Breast epithelium (tissue), 4 donors: ENCODE measurements at regions not wholly inside any gene's neighbourhood (a gene's known extent, or its start where the extent isn't known, plus 50 kb on each side); places are given as distances from the start of the nearest gene placed in this dataset.

Source experiments
- DNase-seq, 2 donors: peaks; one replicate each; pipeline ENCODE4 v3.0.0-alpha.2; 2019; ENCODE audit warnings: low spot score in 2 of 2
- H3K27ac ChIP-seq, 2 donors: fragments of 200-600 bp; sonication (generic) in 1 of 2; one replicate each; pipeline ENCODE4 v1.5.1; 2016 to 2019; ENCODE audit warnings: mild to moderate bottlenecking in 1 of 2
- H3K27me3 ChIP-seq, 2 donors: fragments of 200-600 bp; sonication (generic) in 1 of 2; one replicate each; pipeline versions ENCODE4 v1.5.1 to v1.6.0; 2017 to 2019; ENCODE audit warnings: control low read depth in 1 of 2, mild to moderate bottlenecking in 1 of 2
- H3K36me3 ChIP-seq: fragments of 200-600 bp; one replicate; pipeline ENCODE4 v1.5.1; 2019
- H3K4me1 ChIP-seq, 2 donors: fragments of 200-600 bp; sonication (generic); one replicate each; pipeline ENCODE4 v1.5.1; 2016 to 2019; ENCODE audit warnings: control low read depth in 1 of 2
- H3K4me3 ChIP-seq, 3 donors: fragments of 200-600 bp; sonication (generic); 1 replicate in 2 of 3; 2 replicates in 1 of 3; pipeline ENCODE4 v1.5.1; 2016 to 2019; ENCODE audit warnings: mild to moderate bottlenecking in 3 of 3, moderate library complexity in 2 of 3
- H3K9me3 ChIP-seq, 2 donors: fragments of 200-600 bp; sonication (generic) in 1 of 2; one replicate each; pipeline ENCODE4 v1.5.1; 2016 to 2019; ENCODE audit warnings: control low read depth in 1 of 2
- POLR2A ChIP-seq: fragments of 450-650 bp; IDR thresholded peaks from one replicate; pipeline ENCODE4 v1.6.1; 2016; ENCODE audit warnings: antibody characterized with exemption, mild to moderate bottlenecking, moderate library complexity
- POLR2AphosphoS5 ChIP-seq, 3 donors: sonication (generic); formaldehyde crosslinking; IDR thresholded peaks; one replicate each; pipeline ENCODE4 v1.6.1; 2017; ENCODE audit warnings: antibody characterized with exemption in 3 of 3
- intact Hi-C: fragments of 100-400 bp; cut with DNase I; formaldehyde crosslinking; loops from one replicate; pipeline ENCODE4 v1.15.1; 2023; ENCODE audit warnings: low total_unique reads
- TF ChIP-seq, protein P1 (sequence below), 3 donors: fragments of 450-650 bp; IDR thresholded peaks; one replicate each; pipeline ENCODE4 v1.5.1; 2016 to 2017; ENCODE audit warnings: antibody characterized with exemption in 3 of 3, mild to moderate bottlenecking in 3 of 3, moderate library complexity in 3 of 3

DNA sequence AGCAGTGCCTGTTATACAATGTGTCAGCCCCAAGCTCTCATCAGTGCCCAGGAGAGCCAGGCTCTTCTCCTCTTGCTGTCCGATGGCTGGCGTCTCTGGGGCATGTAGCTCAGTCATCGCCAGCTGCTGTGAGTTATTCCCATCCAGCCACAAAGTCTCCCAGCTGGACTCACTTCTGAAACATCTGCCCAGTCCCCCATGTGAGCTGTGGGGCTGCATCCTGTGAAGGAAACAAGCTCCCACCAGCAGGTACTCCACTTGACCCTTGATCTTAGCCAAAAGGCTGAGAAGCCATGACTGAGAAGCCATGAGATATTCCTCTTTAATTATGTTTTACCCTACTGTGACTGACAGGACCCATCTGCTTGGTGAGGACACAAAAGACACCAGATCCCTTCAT, 212.7 kb upstream of the IGFBP3 start:
- H3K27me3 ChIP-seq, result no peaks in the 10 kb centered on the region
- intact Hi-C loops, result no loop called here
- TF ChIP-seq POLR2AphosphoS5 (IDR thresholded peaks at IDR 0.05), result no peak
- no peak for TF ChIP-seq POLR2A
- TF ChIP-seq, protein P1, sequence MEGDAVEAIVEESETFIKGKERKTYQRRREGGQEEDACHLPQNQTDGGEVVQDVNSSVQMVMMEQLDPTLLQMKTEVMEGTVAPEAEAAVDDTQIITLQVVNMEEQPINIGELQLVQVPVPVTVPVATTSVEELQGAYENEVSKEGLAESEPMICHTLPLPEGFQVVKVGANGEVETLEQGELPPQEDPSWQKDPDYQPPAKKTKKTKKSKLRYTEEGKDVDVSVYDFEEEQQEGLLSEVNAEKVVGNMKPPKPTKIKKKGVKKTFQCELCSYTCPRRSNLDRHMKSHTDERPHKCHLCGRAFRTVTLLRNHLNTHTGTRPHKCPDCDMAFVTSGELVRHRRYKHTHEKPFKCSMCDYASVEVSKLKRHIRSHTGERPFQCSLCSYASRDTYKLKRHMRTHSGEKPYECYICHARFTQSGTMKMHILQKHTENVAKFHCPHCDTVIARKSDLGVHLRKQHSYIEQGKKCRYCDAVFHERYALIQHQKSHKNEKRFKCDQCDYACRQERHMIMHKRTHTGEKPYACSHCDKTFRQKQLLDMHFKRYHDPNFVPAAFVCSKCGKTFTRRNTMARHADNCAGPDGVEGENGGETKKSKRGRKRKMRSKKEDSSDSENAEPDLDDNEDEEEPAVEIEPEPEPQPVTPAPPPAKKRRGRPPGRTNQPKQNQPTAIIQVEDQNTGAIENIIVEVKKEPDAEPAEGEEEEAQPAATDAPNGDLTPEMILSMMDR (IDR thresholded peaks at IDR 0.05), result no peak
- H3K4me3 ChIP-seq, result no peak overlapping the region
- H3K36me3 ChIP-seq, result no peaks in the 10 kb centered on the region
- no peaks in the 10 kb centered on the region for H3K9me3 ChIP-seq
- no peak for DNase-seq
- H3K27ac ChIP-seq, result no peak overlapping the region
- H3K4me1 ChIP-seq, result no peaks in the 10 kb centered on the region

DNA sequence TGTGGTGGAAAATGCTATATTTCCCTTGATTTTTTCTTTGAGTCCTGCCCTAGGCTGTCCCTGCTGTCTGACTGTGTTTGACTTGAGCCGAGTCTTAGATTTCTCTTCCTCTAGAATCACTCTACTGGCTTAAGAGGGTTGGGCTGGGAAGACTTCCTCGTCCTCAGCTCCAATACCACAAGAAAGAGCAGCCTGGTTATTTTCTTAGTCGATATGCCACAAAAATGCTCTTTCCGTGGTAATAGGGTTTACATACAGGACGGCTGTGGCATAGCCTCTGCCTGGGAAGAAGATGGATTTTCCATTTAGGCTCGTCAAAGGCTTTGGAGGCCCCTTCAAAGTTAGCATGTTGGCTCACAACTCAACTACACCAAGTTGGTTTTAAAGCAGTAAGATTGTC, 212.0 kb upstream of the IGFBP3 start:
- no peak for TF ChIP-seq POLR2A
- no peak for TF ChIP-seq POLR2AphosphoS5 (IDR thresholded peaks at IDR 0.05)
- TF ChIP-seq, protein P1 (IDR thresholded peaks at IDR 0.05), result no peak
- no peak overlapping the region for H3K4me3 ChIP-seq
- intact Hi-C loops, result no loop called here
- H3K4me1 ChIP-seq, result no peaks in the 10 kb centered on the region
- H3K36me3 ChIP-seq, result no peaks in the 10 kb centered on the region
- no peaks in the 10 kb centered on the region for H3K27me3 ChIP-seq
- no peak overlapping the region for H3K27ac ChIP-seq
- DNase-seq, result no peak
- H3K9me3 ChIP-seq, result no peaks in the 10 kb centered on the region

DNA sequence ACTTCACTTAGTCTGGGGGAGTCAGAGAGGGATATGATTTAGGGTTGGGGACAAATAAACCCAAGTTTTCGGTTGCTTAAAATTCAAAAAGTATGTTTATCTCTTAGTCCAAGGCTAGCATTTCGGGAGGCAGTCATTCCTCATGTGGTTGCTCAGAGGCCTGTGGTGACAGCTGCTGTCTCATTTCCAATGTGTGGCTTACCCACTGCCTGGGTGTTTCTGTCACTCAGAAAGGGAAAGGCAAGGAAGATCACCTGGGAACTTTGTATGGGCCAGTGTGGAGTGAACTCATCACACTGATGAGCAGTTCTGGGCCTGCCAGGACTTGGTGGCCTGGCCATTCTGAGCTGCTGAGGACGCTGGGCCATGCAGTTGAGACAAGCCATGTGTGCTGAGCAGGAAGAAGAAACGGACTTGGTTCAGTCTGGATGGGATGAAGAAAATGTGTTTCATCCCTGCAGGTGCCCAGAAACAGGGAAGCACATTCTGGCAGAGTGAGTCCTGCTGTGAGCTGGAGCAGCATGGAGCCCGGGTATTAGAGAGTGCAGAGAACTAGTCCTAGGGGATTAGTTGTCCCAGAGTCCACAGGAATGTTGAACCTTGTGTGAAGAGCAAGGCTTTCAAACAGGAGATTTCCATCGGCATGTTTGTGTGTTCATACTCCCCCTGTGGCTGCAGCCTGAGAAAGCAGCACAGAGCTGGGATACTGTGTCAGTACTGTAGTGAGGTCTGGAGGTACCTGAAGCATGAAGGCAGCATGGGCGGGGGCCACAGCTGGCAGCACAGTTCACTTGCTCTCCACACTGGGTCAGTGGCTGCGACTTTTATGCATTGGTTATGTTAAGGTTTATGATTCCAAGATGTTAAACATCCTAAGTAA, 211.1 kb upstream of the IGFBP3 start:
- intact Hi-C loops, result no loop called here
- no peaks in the 10 kb centered on the region for H3K36me3 ChIP-seq
- H3K4me3 ChIP-seq, result no peak overlapping the region
- H3K27me3 ChIP-seq, result no peaks in the 10 kb centered on the region
- no peaks in the 10 kb centered on the region for H3K4me1 ChIP-seq
- H3K9me3 ChIP-seq, result no peaks in the 10 kb centered on the region
- TF ChIP-seq POLR2AphosphoS5 (IDR thresholded peaks at IDR 0.05) (no peak), POLR2A (no peak)
- TF ChIP-seq, protein P1 (IDR thresholded peaks at IDR 0.05), result no peak
- DNase-seq, result no peak
- H3K27ac ChIP-seq, result no peak overlapping the region

DNA sequence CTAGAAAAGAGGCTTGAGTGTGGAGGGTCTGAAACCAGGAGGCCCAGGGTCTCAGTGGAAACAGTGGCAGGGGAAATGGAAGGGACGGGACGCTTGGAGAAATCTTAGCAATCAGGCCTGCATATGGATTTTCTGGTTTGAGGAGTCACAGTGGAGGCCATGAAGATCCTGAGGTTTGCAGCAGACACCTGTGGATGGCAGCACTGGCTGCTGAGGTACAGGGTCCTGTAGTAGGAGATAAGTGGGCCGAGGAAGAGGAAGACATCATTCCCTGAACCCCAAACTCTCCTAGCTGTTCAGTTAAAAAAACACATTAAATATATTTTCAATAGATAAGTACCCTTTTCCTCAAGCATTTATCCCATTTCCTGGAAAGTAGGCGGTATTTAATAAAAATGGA, 208.8 kb upstream of the IGFBP3 start:
- H3K9me3 ChIP-seq, result no peaks in the 10 kb centered on the region
- H3K4me3 ChIP-seq, result no peak overlapping the region
- H3K27ac ChIP-seq, result no peak overlapping the region
- intact Hi-C loops, result no loop called here
- no peaks in the 10 kb centered on the region for H3K27me3 ChIP-seq
- H3K4me1 ChIP-seq, result no peaks in the 10 kb centered on the region
- no peak for TF ChIP-seq POLR2A
- TF ChIP-seq, protein P1 (IDR thresholded peaks at IDR 0.05), result no peak
- no peak for TF ChIP-seq POLR2AphosphoS5 (IDR thresholded peaks at IDR 0.05)
- no peak for DNase-seq
- no peaks in the 10 kb centered on the region for H3K36me3 ChIP-seq

DNA sequence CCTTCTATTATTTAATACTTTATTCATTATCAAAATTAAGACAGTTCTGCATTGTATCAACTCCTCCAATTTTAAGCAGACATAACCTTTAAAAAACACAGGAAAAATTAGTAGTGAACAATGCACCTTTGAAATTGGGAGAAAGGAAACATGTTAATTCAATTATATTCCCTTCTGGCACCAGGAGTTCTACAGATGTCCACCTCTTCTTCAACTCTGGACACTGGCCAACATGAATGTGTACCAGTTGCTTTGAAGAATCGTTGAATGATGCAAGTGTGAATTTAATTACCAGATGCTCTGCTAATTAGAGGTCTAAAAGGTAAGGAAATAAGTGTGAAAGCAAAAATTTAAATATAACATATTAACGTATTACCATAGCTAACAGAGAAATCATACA, 206.7 kb upstream of the IGFBP3 start:
- no peaks in the 10 kb centered on the region for H3K36me3 ChIP-seq
- intact Hi-C loops, result no loop called here
- no peaks in the 10 kb centered on the region for H3K4me1 ChIP-seq
- H3K9me3 ChIP-seq, result no peaks in the 10 kb centered on the region
- no peak for DNase-seq
- TF ChIP-seq POLR2AphosphoS5 (IDR thresholded peaks at IDR 0.05), result no peak
- TF ChIP-seq, protein P1 (IDR thresholded peaks at IDR 0.05), result no peak
- TF ChIP-seq POLR2A, result no peak
- H3K4me3 ChIP-seq, result no peak overlapping the region
- no peak overlapping the region for H3K27ac ChIP-seq
- no peaks in the 10 kb centered on the region for H3K27me3 ChIP-seq
